ENCODE measurements at regions not wholly inside any gene's neighbourhood (a gene's known extent, or its start where the extent isn't known, plus 50 kb on each side); places are given as distances from the start of the nearest gene placed in this dataset.

GRCh38 chr20:51938559-51939258 lies 136.4 kb upstream of the SALL4 start:
- H3K4me3 ChIP-seq, result no peak overlapping the region
- TF ChIP-seq CTCF (IDR thresholded peaks at IDR 0.05), result no peak
- H3K27ac ChIP-seq, result no peak overlapping the region
- no peak for DNase-seq (ENCODE audit: low spot score)

- no peak for TF ChIP-seq CTCF (IDR thresholded peaks at IDR 0.05)
- no peak overlapping the region for H3K4me3 ChIP-seq
- H3K27ac ChIP-seq, result no peak overlapping the region
- DNase-seq (ENCODE audit: low spot score), result no peak
Observed at GRCh38 chr20:51937779-51938178, 135.5 kb upstream of the SALL4 start.

- H3K4me3 ChIP-seq, result no peak overlapping the region
- TF ChIP-seq CTCF (IDR thresholded peaks at IDR 0.05), result no peak
Observed at GRCh38 chr20:51936377-51936776, 134.1 kb upstream of the SALL4 start.

GRCh38 chr20:51935003-51935358 lies 132.7 kb upstream of the SALL4 start:
- no peak for DNase-seq (ENCODE audit: low spot score)
- no peak for TF ChIP-seq CTCF (IDR thresholded peaks at IDR 0.05)
- Histone ChIP-seq H3K27ac (no peak overlapping the region), H3K4me3 (no peak overlapping the region)

More at GRCh38 chr20:51936377-51936776, 134.1 kb upstream of the SALL4 start:
- no peak overlapping the region for H3K27ac ChIP-seq
- no peak for DNase-seq (ENCODE audit: low spot score)

- Histone ChIP-seq H3K4me3 (no peak overlapping the region), H3K27ac (no peak overlapping the region)
- TF ChIP-seq CTCF (IDR thresholded peaks at IDR 0.05), result no peak
- DNase-seq (ENCODE audit: low spot score), result no peak
Observed at GRCh38 chr20:51934301-51935002, 132.1 kb upstream of the SALL4 start.

- Histone ChIP-seq H3K27ac (no peak overlapping the region), H3K4me3 (no peak overlapping the region)
- DNase-seq (ENCODE audit: low spot score), result no peak
- no peak for TF ChIP-seq CTCF (IDR thresholded peaks at IDR 0.05)
Observed at GRCh38 chr20:51931371-51931781, 129.1 kb upstream of the SALL4 start.

- no peak for DNase-seq (ENCODE audit: low spot score)
- TF ChIP-seq CTCF (IDR thresholded peaks at IDR 0.05), result no peak
- Histone ChIP-seq H3K27ac (no peak overlapping the region), H3K4me3 (no peak overlapping the region)
Observed at GRCh38 chr20:51930775-51931174, 128.5 kb upstream of the SALL4 start.
